ENCODE measurements at regions not wholly inside any gene's neighbourhood (a gene's known extent, or its start where the extent isn't known, plus 50 kb on each side); places are given as distances from the start of the nearest gene placed in this dataset.

- FAIRE-seq, result no peak
Measured at GRCh38 chr13:30032263-30032662, 181.8 kb upstream of the UBL3 start.

GRCh38 chr13:30031488-30031887 is 181.1 kb upstream of the UBL3 start:
- 60% methylated on average over 5 of the region's 5 CpGs for WGBS (ENCODE audit: missing lambda C conversion rate)
- CTCF ChIA-PET, result no interaction called here
- TF ChIP-seq TFCP2L1 (CRISPR knock-in tag; IDR thresholded peaks at IDR 0.05), result no peak
- TF ChIP-seq BCL3 (IDR thresholded peaks at IDR 0.05), result no peak
- no peak for TF ChIP-seq RARB (CRISPR knock-in tag; IDR thresholded peaks at IDR 0.05)
- TF ChIP-seq RNF2 (IDR thresholded peaks at IDR 0.05; ENCODE audit: borderline replicate concordance, low read depth), result no peak
- no peak for TF ChIP-seq NR3C1 (IDR thresholded peaks at IDR 0.05)
- no peak for TF ChIP-seq POLR2A (IDR thresholded peaks at IDR 0.05; ENCODE audit: low read length)
- TF ChIP-seq HOXB5 (CRISPR knock-in tag; IDR thresholded peaks at IDR 0.05), result no peak
- no peak for TF ChIP-seq PBX3 (IDR thresholded peaks at IDR 0.05)
- TF ChIP-seq BHLHE40 (IDR thresholded peaks at IDR 0.05; ENCODE audit: low read depth, low read length), result no peak
- TF ChIP-seq RAD21 (conservative IDR thresholded peaks at IDR 0.05 in 1 of 2, IDR thresholded peaks at IDR 0.05 in 1 of 2), result no peak
- TF ChIP-seq, protein P1, sequence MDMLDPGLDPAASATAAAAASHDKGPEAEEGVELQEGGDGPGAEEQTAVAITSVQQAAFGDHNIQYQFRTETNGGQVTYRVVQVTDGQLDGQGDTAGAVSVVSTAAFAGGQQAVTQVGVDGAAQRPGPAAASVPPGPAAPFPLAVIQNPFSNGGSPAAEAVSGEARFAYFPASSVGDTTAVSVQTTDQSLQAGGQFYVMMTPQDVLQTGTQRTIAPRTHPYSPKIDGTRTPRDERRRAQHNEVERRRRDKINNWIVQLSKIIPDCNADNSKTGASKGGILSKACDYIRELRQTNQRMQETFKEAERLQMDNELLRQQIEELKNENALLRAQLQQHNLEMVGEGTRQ (IDR thresholded peaks at IDR 0.05), result no peak
- no peak for TF ChIP-seq TP53 (CRISPR knock-in tag; IDR thresholded peaks at IDR 0.05)
- TF ChIP-seq FOSL2 (IDR thresholded peaks at IDR 0.05), result no peak
- TF ChIP-seq FOSL2 (CRISPR knock-in tag; IDR thresholded peaks at IDR 0.05), result no peak
- TF ChIP-seq RFX5 (IDR thresholded peaks at IDR 0.05), result no peak

More at GRCh38 chr13:30032263-30032662, 181.8 kb upstream of the UBL3 start:
- no peaks in the 10 kb centered on the region for H3K9me3 ChIP-seq
- H3K4me2 ChIP-seq, result no peak overlapping the region
- peaks cover 11% of the 10 kb centered on the region for H3K4me1 ChIP-seq
- H3K27ac ChIP-seq, result no peak overlapping the region
- POLR2A ChIA-PET, result no interaction called here
- CTCF ChIA-PET, result no interaction called here
- ATAC-seq, result no peak
- no peak overlapping the region for H3K4me3 ChIP-seq
- 52% methylated on average over 4 of the region's 4 CpGs for WGBS (ENCODE audit: missing lambda C conversion rate)
- no peak for DNase-seq (ENCODE audit: low read depth in 1 of 2, low spot score in 1 of 2)
- TF ChIP-seq HOXB13 (CRISPR knock-in tag; IDR thresholded peaks at IDR 0.05; ENCODE audit: low read depth), result no peak
- TF ChIP-seq EHF (CRISPR knock-in tag; IDR thresholded peaks at IDR 0.05), result no peak
- no peak for TF ChIP-seq NR3C1 (IDR thresholded peaks at IDR 0.05)
- no peak for TF ChIP-seq HOXA7 (CRISPR knock-in tag; IDR thresholded peaks at IDR 0.05)
- TF ChIP-seq ATOH8 (CRISPR knock-in tag; IDR thresholded peaks at IDR 0.05; ENCODE audit: low read depth), result no peak
- no peak for TF ChIP-seq BHLHE40 (IDR thresholded peaks at IDR 0.05; ENCODE audit: low read depth, low read length)
- TF ChIP-seq MAFK (IDR thresholded peaks at IDR 0.05; ENCODE audit: partially characterized antibody), result no peak
- TF ChIP-seq TP53 (CRISPR knock-in tag; IDR thresholded peaks at IDR 0.05), result no peak
- TF ChIP-seq SMC3 (IDR thresholded peaks at IDR 0.05), result no peak
- TF ChIP-seq RNF2 (IDR thresholded peaks at IDR 0.05; ENCODE audit: borderline replicate concordance, low read depth), result no peak
- TF ChIP-seq BCL3 (IDR thresholded peaks at IDR 0.05), result no peak
- no peak for TF ChIP-seq FOSB (CRISPR knock-in tag; IDR thresholded peaks at IDR 0.05)
- no peak for TF ChIP-seq PBX3 (IDR thresholded peaks at IDR 0.05)
- TF ChIP-seq ELK1 (IDR thresholded peaks at IDR 0.05; ENCODE audit: low read depth, low read length), result no peak
- no peak for TF ChIP-seq JUNB (IDR thresholded peaks at IDR 0.05)
- TF ChIP-seq MAZ (IDR thresholded peaks at IDR 0.05; ENCODE audit: borderline replicate concordance, low read depth, low read length), result no peak
- TF ChIP-seq CHD4 (IDR thresholded peaks at IDR 0.05; ENCODE audit: borderline replicate concordance), result no peak
- TF ChIP-seq, protein P1 (IDR thresholded peaks at IDR 0.05), result no peak
- TF ChIP-seq FOXS1 (CRISPR knock-in tag; IDR thresholded peaks at IDR 0.05), result no peak

More at GRCh38 chr13:30031488-30031887, 181.1 kb upstream of the UBL3 start:
- peaks cover 11% of the 10 kb centered on the region for H3K4me1 ChIP-seq
- no peak overlapping the region for H3K27ac ChIP-seq
- DNase-seq (ENCODE audit: low read depth in 1 of 2, low spot score in 1 of 2), result no peak
- ATAC-seq, result no peak
- no peak overlapping the region for H3K4me2 ChIP-seq
- FAIRE-seq, result no peak
- no peak overlapping the region for H3K4me3 ChIP-seq
- H3K9me3 ChIP-seq, result no peaks in the 10 kb centered on the region
- POLR2A ChIA-PET, result no interaction called here

All from A549 (cell line).